ENCODE measurements at regions not wholly inside any gene's neighbourhood (a gene's known extent, or its start where the extent isn't known, plus 50 kb on each side); places are given as distances from the start of the nearest gene placed in this dataset.

GRCh38 chr10:28470873-28471651 is 61.9 kb upstream of the WAC start:
- TF ChIP-seq CTCF (IDR thresholded peaks at IDR 0.05), result no peak
- no peak for TF ChIP-seq POLR2A (IDR thresholded peaks at IDR 0.05; ENCODE audit: low read depth)
